Fibroblast of peridontal ligament (primary cell): ENCODE measurements at regions not wholly inside any gene's neighbourhood (a gene's known extent, or its start where the extent isn't known, plus 50 kb on each side); places are given as distances from the start of the nearest gene placed in this dataset.

Source experiments
- DNase-seq: peaks from one replicate; pipeline ENCODE4 v3.0.0-alpha.2; 2010; ENCODE audit errors: extremely low read depth

DNA sequence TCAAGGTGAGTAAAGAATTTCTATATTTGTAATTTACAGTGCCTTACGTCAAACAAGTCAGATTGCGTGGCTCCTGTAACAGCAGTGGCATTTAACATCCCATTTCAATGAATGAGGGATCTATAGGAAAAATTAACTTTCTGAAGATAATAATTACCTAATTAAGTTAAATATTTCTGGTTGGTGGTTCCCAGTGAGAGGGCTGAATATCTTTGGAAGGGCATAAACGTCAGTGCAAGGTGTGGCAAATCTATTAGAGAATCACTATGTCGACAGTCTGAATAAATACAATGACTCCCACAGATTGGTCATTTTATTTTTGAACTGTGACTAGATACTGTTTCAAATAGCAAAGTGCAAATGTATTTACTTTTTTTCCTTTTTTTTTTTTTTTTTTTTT is 80.0 kb downstream of the S1PR1 start:
- no peak for DNase-seq

DNA sequence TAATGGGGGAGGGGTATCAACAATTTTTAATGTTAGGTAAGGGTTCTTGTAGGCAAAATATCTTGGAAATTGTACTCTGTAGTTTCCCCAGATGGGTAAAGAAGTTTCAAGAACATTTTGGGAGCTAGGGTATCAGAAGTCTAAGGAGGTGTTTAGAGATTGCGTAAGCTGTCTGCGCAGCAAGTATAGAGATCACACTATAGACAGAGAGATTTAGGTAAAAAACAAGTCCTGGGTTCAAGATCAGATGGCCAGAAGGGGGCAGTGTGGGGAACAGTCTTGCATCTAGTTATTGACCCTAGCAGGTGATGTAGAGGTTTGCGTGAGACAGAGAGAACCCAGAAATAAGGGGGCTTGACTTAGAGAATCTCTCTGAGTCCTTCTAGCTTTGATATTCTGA is 80.8 kb downstream of the S1PR1 start:
- DNase-seq, result no peak

DNA sequence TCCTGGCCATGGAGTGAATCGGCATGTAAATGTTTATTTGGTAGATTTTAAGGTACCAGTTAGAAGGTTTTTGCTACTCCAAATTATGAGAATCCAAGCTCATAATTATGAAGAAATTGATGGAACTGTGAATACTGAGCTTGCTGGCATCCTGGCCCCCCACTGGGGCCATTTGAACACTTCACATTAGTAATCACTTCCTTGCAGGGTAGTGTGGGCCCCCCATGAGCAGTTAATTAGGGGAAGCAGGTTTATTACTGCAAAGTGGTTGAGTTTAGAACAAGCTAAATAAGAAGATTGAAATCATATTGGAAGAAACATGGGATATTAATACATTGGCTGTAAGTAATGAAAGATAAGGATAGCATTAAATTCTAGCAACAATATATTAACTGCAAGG is 86.7 kb downstream of the S1PR1 start:
- DNase-seq, result no peak

DNA sequence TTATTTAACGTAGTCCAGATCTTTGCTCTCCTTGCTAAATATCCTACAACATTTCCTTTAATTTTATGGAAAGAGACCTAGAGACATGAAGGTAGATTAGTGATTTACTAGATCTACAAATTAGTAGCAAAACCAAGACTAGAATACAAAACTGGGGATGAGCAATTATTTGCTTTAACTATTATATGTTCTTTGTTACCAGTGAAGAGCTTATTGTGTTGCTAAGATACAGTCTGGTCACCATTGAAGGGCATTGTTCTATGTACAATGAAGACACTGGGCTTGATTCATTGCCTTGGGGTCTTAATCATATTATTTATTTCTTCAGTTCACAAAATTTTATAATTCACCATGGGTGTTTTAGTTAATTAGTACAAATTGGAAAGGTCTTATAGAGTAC is 88.3 kb downstream of the S1PR1 start:
- no peak for DNase-seq

DNA sequence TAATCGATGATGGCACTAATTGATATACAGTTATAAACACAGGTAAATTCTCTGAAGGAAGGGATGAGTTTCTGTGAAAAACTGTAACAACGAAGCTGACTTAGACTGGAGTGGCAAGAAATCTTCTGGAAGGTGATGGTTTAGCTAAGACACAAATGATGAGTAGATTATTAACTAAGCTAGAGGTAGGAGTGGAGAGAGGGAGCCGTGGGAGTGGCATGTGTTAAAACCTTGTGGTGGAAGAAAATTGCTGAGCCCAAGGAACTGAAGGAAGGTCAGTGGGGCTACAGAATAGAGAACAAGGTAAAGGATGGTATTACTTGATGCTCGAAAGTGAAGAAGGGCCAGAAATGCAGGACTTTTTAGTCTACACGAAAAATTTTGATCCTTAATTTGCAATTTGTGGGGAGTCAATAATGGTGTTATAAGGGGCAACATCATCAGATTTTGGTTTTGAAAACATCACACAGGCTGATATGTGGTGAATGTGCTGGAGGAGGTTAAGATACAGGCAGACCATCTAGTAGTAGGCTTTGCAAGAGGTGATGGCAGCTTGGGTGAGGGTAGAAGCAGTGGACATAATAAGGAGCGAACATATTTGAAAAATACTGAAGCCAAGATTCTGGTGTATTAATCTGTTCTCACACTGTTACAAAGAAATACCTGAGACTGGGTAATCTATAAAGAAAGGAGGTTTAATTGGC is 93.8 kb downstream of the S1PR1 start:
- no peak for DNase-seq

DNA sequence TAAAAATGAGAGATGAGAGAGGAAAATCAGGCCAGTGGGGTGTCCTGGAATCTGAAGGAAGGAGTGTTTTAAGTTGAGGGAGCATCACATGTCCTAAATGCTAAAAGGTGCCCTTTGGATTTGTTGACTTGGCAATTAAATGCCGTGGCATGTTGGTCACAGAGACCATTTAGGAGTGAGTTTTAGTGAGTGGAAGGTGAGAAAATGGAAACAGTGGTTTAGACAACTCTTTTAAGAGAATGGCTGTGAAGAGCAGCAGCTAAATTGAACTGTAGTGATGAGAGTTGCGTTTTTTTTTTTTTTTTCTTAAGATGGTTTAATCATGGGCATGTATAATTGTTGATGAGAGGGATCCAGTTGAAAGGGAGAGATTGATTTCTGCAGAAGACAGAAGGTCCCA is 95.0 kb downstream of the S1PR1 start:
- DNase-seq, result no peak

DNA sequence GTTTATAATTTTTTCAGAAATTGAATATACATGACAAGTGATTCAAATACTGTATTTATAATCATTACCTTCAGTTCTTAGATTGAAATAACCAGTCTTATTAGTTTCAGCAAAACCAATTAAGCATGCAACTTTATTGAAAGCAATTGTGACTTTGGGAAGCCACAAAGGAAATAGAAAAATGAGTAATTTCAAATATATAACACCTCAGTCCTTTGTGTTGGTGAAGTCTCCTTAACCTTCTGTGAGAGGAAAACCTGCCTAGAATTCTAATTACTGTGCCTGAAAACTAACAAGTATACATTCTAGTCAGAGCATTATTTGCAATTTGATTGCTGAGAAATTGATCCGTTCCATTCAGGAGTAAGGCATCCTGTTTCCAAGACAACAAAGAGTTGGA is 95.8 kb downstream of the S1PR1 start:
- DNase-seq, result no peak

DNA sequence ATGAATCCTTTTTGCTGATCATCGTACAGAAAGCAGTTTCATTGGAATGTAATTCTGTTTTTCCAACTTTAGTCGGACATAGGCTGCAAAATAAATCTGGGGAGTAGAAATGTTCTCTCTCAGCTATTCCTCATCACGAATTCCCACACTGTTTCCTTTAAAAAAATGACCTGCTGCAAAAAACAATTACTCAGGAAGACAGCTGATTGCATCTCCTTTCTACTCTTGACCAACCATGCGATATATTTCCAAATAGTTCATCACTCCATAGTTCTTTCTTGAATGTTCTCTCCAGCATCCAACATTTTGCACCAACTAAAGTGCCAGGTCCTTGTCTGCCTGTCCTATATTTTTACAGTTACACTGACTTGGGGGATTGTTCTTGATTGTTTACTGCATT is 96.4 kb downstream of the S1PR1 start:
- no peak for DNase-seq

DNA sequence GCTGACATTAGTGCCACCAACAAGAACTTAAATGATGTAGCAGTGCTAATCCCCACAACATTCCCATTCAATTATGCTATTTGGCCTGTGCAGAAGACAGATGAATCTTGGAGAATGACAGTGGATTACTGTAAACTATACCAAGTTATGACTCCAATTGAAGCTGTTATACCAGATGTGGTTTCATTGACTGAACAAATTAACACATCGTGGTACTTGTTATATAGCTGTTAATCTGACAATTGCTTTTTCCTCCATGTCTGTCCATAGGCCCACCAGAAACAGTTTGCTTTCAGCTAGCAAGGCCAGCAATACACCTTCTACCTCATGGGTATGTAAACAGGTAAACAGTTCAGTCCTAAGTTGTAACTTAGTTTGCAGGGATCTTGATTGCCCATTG is 101.1 kb downstream of the S1PR1 start:
- no peak for DNase-seq

DNA sequence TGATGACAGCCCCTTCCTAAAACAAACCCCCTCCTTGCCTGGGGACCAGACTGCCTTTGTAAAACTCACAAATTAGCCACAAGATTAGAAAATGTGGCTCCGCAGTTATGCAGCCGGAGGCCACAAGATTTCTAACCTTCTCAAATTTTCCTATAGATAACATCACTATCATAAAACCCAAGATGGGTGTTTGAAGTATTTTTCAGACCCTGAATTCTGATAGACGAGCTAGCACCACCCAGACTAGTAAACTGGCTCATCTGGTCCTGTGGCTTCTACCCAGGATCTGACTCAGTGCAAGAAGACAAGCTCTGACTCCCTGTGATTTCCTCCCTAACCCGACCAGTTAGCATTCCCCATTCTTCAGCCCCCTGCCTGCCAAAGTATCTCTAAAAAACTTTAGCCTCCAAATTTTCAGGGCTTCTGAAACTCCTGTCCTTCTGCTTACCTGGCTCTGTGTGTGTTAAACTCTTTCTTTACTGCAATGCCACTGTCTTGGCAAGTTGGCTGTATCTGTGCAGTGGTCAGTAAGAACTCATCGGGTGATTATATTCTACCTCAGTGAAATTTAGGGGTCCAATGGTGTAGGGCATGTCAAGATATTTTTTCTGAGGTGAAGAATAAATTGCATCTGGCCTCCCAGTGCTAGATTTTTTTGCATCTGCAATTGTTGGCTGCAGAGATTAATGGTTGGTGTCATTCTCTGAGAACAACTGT is 102.1 kb downstream of the S1PR1 start:
- DNase-seq, result no peak

DNA sequence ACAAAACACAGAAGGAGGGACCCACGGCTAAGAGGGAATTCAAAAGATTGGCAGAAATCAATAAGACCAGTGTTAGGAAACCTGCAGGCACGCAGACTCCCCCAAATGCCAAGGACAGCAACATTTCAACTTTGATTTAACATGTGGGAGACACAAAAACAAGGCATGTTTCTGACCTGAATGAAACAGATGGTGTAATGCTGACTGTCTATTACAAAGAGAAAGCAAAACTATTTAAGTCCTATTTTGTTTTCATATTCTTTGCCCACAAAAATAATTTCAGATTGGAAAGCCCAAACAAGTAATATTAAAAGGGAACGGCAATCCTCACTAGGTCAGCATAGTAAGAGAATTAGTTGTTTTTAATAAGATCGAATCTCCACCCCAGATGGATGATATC is 107.9 kb downstream of the S1PR1 start:
- no peak for DNase-seq

DNA sequence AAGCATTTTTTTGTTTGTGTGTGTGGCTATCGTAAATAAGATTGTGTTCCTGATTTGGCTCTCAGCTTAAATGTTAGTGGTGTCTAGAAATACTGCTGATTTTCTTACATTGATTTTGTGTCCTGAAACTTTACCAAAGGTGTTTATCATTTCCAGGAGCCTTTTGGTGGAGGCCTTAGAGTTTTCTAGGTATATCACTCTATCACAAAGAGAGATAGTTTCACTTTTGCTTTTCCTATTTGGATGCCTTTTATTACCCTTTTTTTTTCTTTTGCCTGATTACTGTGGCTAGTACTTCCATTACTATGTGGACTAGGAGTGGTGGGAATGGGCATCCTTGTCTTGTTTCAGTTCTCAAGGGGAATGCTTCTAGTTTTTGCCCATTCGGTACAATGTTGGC is 109.6 kb downstream of the S1PR1 start:
- no peak for DNase-seq

DNA sequence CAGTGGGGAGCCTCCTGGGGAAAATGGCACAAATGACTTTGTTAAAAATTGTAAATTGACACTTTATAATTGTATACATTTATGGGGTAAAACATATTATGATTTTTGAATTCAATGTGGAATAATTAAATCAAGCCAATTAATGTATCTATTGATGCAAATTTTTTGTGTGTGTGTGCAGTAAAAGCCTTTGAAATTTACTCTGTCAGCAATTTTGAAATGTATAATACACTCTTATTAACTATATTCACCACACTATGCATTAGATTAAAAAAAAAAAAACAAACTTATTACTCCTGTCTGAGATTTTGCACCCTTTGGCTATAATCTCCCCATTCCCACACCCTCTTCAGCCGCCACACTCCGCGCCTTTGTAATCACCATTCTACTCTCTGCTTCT is 119.2 kb downstream of the S1PR1 start:
- no peak for DNase-seq

DNA sequence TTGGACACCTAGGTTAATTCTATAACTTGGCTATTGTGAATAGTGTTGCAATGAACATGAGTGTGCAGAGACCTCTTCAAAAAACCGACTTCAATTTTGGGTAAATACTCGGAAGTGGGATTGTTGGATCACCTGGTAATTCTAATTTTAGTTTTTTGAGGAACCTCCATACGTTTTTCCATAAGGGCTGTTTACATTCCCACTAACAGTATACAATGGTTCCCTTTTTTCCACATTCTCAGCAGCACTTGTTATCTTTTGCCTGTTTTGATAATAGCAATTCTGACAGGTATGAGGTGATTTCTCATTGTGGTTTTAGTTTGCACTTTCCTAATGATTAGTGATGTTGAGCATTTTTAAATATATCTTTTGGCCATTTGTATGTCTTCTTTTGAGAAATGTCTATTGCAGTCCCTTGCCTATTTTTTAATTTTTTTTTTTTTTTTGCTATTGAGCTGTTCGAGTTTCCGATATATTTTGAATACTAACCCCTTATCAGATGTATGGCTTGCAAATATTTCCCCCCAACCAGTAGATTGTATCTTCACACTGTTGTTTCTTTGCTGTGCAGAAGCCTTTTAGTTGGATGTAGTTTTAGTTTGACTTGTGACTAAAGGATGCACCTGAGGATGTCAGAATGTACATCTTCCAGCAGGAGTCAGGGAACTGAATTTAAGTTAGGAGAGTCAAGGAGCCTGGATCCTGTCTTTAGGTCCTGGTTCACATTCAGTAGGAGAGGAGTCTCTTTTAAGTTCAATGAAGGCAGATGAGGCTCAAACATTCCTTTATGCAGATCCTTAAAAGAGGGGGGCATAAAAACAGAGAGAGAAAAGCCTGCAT is 120.0 kb downstream of the S1PR1 start:
- no peak for DNase-seq

DNA sequence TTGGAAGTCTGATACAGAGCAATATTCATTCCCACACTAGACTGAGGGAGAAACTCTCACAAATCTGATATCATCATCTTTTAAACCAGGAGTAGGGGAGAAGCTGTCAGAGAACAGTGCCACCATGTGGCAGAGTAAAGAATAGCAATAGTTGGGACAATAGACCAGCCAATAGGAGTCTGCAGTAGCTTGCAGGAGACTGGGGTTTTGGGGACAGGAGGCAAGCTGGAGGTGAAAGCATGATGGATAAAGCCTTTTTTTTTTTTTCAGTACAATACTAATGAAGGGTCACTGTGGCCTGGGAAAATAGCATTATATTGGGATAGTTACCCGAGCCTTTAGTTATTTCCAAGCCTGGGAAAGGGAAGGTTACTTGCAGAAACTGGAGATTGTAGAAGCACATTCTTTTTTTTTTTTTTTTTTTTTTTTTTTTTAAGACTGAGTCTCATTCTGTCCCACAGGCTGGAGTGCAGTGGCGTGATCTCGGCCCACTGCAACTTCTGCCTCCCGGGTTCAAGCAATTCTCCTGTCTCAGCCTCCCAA is 120.7 kb downstream of the S1PR1 start:
- peak; percentile 90 for DNase-seq

DNA sequence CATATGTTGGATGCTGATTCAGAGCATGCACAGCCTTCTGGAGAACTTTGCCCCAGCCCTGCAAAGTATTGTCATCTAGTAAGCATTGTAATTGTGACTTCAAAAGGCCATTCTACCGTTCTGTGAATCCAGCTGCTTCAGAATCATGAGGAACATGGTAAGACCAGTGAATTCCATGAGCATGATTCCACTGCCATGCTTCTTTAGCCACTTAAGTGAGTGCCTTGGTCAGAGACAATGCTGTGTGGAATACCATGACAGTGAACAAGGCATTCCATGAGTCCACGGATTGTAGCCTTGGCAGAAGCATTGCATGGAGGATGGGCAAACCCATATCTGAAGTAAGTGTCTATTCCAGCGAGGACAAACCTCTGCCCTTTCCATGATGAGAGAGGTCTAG is 123.7 kb downstream of the S1PR1 start:
- DNase-seq, result no peak

DNA sequence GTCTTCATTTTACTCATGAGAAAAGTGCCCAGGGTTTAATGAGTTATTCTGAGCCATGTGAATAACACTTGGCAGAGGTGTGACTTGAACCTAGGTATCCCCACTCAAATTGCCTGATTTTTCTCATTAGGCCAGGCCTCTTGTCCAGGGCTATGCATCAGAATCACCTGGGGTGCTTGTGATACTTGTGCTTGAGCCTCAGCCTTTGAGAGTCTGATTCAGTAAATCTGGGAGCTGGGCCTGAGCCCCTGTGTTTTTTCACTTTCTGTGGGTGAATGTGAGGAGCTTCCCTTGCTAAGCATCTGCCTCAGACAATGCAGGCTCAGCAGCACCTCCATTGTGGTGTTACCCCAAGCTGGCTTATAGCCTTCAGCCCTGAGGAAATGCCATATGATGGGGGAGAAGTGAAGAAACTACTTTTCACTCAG is 127.1 kb downstream of the S1PR1 start:
- no peak for DNase-seq

DNA sequence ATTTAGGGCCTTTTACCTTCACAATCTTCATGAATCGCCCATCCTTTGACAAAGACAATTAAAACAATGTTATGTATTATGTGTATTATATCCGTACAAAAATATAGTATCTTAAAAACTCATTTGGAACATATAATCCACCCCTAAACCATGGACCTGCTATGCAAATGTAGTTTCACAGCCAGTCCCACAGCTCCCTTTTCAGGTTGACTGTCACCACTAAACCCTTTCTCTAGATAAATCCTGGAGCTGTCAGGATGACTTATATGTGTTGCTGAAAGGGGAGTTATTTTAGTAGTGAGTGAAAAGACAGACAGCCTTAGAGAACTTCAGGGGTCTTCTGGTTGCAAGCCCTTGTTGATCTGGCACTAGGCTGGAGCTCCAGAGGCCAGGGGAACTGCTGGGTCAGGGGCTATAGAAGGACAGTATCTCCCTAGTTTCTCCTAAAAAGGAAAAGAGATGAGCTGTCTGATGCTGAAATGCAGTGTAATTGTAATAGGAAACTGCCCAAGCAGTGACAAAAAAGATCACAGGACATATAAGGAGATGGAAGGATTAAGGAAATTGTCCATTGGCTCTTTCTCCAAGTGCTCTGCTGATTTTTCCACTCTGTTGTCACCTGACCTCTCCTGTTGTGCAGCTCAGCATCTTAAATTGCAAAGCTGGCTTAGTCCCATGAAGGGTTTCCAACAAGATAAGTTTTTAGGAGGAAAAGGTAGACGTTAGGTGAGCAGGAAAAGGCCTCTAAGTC is 127.7 kb downstream of the S1PR1 start:
- DNase-seq, result peak; percentile 59

DNA sequence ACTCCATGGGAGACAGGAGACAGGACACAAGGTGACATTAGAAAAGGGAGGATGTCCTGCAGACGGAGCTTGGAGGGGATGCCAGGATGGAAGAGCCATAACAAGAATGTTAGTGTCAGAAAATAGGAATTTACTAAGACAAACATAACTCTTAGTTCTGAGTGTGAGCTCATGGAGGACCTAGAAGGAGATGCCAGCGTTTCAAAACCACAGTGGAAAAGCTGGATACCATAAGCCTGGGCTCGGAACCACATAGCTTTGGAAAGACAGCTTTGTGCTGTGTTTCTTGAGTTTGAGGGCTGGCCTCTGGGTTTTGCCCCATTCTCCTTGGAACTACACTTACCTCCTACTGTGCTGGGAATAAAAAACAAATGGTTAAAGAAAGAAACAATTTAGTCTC is 128.4 kb downstream of the S1PR1 start:
- peak; percentile 96 for DNase-seq

DNA sequence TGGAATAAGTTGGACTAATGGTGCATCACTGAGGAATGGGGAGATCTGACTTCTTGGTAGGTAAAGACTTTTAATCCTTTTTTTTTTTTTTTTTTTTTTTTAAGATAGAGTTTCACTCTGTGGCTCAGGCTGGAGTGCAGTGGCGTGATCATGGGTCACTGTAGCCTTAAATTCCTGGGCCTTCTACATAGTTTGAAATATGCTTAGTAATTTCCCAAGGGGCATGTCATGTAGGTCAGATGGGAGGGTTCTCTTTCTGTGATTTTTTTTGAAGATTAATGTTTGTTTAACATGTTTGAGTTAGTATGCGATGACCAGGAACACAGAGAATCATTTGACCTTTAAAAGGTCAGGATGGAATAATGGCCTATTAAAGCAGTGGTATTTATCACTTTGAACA is 129.1 kb downstream of the S1PR1 start:
- peak; percentile 81 for DNase-seq

DNA sequence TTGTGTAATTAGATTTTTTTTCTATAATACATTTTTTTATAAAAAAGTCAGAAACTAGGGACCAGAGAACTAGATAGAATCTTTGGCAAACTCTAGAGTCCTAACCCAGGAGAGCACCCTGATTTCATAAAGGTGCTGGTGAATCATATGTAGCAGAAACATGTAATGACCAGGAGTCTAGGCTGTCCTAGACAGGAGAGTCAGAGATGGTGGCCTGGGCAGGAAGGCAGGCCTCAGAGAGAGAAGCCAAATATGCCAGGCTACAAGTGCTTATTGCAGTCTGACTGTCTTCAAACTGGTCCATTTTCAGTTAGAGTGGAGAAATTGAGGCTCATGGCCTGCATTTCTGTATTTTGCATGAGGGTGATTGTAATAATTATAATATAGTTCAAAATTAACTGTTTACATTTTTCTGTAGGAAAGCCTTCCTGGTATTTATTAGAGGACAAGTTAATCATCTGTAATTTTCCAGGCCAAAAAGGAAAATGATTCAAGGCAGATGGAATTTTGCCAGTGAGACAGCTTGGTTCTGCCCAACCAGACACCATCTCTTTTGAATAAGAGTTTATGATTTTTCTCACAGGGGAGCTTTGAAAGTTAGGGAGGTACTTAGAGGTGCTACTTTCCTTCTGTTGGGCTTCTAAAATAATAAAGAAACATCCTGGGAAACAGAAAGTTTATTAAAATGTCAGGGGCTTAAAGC is 129.8 kb downstream of the S1PR1 start:
- DNase-seq, result peak; percentile 58
